Esophagus mucosa (tissue), 1 donor: ENCODE measurements at regions not wholly inside any gene's neighbourhood (a gene's known extent, or its start where the extent isn't known, plus 50 kb on each side); places are given as distances from the start of the nearest gene placed in this dataset.

Source experiments
- ATAC-seq: fragments of 200-7000 bp; cut with Tn5 transposase; one replicate; pipeline ENCODE4 v1.9.1; 2020
- donor health status: DM: yes; HTN: yes; CAD: no.

DNA sequence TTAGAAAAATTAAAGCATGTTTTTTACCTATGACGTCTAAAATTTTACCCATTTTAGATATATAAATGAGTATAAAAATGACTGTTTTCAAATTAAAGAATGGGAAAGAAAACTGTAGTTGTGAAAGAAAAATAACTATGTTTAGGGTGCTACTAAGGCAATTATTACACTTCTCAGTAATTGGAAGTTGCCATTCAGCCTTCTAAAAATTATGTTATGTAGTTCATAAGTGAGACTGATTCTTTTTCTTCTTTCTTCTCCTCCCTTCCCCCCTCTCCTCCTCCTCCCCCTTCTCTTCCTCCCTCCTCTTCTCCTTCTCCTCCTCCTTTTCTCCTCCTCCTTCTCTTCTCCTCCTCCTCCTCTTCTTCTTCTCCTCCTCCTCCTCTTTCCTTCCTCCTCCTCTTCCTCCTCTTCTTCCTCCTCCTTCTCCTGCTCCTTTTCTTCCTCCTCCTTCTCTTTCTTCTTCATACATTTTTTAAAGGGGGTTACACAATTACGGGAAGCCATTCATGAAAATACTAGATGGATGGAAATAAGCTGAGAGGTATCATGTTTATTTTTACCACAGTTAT is 223.6 kb downstream of the CETN3 start:
- ATAC-seq = no peak

DNA sequence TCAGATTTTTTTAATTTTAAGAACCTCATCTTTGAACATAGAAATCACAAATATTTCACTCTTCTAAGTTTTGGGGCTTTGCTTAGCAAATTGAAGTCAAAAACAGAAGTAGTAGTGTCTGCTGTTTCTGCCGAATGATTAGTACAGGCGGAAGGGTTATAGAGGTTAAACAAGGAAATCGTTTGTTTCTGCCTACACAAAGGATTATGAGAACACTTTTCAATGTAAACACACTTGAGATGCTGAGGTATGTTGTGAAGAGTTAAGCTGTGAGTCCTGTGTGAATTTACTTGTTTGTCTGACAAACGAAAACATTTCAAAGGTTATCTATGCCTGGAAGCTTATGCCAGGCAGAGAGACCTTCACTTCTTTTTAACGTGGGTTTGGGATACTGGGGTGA is 224.8 kb downstream of the CETN3 start:
- no peak for ATAC-seq

DNA sequence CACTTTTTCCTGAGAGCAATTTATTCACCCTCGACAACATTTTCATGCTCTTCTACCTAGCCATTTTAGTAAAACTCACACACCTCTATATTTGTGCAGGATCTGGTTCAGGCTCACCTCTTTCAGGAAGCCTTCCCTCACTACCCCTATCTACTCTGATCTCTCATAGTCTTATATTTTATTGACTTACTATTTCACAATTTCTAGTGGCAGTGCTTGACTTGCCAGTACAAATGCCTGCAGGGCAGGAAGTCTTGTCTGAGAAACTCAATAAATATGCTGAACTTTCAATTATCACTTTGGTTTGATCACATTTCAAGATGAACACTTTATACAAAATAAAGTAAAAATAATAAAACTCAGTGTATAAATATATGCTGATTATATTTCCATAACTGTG is 226.8 kb downstream of the CETN3 start:
- ATAC-seq = no peak

DNA sequence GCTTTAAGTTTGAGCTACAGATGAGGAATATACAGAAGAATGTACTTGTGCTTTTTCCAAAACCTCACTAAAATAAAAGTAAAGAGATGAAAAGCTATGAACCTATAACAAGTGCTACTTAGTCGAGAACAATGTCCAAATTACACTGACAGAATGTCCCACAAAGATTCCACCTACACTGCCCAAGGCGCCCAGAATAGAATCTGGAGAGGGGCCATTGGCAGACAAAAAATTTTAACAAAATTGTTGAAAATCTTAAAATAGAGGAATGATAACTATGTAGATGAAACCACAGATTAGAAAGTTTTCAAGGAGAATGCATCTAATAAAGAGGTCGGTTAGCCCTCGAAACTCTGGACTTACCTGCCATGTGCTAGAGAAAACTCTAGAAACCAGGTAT is 235.3 kb downstream of the CETN3 start:
- ATAC-seq = no peak

DNA sequence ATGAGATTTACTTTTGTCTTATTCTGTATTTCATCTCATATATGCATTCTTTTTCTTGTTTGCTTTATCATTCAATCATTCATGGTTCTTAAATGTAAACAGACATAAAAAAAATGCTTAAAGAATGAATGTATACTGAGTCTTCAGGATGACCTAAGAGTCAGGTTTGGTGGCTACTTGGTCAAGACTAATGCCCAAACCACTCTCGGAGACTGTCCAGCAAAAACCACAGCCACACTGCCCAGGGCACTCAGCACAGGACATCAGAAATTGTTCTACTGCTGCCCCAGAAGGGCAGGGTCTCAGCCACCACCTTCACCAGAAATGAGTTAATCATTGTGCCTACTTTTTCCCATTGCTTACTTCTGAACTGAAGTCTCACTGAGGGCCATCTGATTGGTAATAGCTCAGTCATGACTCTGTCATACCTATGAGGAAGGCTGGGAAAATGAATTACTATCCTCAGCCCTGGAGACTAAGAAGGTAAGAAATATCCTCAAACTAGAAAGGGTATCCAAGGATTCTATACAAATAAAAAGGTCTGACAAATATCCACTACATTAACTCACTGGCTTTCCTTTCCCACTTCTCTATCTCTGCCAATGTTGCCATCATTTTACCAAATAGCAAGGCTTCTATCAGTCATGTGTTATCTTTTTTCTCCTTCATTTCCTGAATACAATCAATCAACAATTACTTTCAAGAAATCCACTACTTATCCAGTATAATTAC is 236.1 kb downstream of the CETN3 start:
- no peak for ATAC-seq

DNA sequence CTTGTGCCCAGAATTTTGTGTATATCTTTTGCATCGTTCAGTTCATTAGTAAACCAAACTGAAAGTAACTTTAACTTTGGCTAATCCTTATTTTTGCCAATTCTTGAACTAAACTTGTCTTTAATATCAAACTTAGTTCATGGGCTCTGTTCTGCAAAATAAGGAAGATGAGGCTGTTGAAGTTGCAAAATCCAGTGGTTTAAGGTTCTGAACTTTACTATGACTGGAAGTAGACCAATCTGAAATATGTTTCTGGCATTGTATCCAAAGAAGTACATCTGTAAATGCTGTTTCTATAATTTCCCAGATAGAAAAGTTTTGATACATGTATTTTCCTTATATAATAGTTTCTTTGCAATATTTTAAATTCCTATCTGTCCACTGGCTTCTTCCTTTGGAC is 238.1 kb downstream of the CETN3 start:
- no peak for ATAC-seq

DNA sequence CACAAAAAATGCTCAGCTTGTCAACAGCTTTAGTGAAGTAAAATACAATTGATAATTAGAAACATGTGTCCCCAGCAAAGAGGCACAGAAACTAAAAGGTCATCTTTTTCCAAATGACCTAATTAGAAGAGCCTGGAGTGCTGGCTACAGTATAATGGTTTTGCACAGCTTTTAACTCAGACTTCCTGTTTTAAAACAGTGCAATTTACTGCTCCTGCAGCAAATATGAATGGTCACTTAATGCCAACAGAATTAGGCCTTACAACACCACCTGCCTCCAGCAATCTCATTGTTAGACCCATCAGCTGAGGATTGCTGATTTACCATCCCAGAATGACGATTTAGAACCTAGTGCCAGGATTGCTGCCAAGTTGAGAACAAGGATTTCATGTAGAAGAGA is 239.3 kb downstream of the CETN3 start:
- no peak for ATAC-seq

DNA sequence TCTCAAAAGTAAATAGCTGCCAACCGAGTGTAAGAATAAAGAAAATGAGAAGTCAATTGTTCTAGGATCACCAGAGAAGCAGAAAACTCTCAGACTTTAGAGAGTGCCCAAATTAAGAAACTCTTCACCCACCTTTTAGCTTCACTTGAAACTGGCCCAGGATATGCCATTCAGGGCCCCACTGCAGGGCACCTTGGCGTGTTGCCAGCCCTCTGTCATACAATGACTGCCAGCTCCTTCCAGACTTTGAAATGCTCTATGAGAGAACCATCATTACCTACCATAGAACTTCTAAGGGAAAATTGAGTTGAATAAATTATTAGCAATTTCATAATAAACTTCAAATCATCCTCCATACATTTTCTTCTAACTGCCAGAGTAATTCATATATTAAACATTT is 240.5 kb downstream of the CETN3 start:
- ATAC-seq = no peak

DNA sequence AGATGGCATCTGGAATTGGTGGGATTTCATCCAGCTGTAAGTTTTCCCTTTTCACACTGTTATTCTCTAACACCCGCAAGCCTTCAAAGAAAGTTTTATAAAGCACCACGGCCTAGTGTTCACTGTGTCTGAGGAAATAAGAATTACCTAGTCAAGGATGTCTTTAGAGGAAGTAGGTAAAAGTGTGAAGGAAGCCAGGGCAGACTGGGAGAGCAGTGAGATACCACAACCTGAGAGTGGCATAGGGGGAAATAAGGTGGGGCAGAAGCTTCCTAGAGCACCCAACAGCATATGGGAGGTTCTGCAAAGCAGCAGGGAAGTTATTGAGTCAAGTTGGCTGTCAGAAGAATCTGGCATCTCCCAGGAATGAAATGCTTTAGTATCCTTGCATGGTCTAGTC is 241.2 kb downstream of the CETN3 start:
- no peak for ATAC-seq

DNA sequence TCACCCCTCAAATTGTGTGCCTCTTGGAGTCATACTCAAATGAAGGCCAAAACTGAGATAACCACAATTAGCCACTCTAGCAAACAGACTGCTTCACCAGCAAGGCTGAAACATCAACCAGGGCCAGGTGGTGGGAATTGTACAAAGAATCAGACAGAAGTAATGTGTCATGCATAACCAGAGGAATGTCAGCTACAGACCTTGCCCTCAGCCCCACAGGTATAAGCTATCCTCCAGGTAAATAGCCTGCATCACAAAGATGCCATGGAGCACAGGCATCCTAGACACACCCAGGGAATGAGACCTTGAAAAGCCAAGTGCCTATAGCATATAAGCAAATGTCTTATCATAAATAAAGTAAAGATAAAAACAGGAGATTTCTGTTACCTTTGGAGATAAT is 242.7 kb downstream of the CETN3 start:
- no peak for ATAC-seq

DNA sequence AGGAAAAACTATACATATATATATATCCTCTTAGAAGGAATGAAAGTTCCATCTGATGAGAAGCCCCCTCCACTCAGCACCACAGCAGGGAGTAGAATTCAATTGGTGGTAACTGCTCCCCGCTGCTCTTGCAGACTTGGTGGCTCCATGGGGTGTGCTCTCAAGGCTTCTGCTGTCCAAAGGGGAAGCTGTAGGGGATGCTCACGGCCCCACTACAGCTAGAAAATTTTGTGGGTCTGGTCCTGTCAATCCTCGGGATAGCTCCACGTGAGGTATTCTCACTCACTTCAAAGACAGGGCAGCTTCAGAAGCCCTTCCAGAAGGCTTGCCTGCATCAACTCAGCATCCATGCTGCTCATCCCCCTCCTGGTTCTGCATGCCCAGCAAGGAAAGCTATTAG is 247.2 kb downstream of the CETN3 start:
- no peak for ATAC-seq

DNA sequence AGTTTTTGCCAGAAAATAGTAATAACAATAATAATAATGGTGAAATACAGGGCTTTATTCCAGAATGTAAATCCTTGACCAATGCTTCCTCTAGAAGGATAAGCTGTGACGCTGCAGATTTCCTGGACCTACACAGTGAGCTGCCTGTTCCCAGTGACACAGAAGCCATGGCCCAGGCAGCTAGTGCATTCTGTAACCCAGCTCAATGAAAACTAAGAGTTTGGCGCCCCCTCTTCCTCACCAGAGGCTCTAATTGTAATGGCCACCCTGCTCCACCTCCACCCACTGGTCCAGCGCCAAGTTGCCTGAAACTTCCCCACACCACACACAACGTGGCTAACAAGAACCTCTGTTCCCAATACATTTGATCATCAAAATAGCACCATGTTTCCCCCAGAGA is 248.1 kb downstream of the CETN3 start:
- ATAC-seq = no peak

DNA sequence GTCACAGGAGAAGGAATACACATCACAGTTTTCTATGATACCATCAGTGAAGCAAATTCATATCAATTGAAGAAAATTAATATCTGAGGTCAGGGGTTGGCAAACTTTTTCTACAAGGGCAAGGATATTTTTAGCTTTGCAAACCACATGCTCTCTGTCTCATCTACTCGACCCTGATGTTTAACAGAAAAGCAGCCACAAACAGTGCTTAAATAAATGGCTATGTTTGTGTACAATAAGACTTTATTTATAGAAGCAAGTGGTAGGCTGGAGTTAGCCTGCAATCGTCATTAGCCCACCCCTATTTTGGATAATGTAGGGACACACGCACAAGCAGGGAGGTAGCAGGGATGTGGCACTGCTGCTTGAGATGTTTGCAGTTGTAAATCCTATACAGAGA is 251.4 kb downstream of the CETN3 start:
- no peak for ATAC-seq

DNA sequence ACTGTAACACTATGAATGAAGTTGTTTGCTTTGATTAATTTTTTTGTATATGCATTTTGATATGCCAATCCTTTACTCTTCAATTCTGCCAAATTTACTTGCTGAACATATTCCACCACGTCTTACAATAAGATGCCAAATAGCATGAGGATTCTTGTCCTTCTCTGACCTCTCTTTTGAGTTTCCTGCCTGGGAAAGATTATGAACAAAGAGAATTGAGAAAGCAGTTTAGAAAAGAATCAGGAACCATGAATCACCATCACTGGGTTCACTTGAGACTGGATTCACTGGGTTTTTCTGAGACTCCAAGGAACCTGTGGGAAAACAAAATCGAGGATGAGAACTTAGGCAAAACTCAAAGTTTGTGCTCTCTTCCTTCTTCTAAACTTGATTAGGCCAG is 256.5 kb downstream of the CETN3 start:
- no peak for ATAC-seq

DNA sequence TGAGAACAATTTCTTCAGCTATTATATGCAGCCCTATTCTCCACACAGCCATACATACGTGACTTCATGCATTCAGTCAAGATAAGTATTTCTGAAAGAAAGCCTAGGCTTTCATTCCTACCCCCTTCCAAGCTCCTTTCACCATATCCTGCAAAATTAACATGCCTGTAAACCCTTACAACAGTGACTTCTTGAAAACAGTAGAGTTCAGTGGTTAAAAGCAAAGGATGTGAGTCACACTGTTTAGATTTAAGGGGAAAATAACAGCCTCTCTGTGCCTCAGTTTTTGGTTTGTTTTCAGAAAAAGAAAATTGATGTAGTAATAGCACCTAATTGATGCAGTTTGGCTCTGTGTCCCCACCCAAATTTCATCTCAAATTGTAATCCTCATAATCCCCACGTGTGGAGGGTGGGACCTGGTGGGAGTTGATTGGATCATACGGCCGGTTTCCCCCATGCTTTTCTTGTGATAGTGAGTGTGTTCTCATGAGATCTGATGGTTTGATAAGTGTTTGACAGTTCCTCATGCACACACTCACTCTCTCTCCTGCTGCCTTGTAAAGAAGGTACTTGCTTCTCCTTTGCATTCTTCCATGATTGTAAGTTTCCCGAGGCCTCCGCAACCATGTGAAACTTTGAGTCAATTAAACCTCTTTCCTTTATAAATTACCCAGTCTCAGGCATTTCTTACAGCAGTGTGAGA is 264.8 kb downstream of the CETN3 start:
- ATAC-seq = no peak

DNA sequence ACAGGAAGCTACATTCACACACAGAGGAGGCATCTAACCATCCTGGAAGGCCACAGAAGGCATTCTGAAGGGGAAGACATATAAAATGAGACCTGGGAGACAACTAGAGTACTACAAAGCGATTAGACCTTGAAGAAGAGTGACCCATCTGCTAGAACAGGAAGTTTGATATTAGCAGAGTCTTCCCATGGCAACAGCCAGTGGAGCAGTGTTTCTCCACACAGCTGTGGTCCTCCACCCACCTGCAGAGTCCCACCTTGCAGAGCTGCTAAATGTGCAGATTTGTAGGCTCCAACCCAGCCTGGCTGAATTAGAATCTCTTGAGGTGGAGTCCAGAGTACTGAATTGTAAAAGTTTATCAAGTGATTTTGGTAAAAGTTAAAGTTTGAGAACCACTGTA is 267.0 kb downstream of the CETN3 start:
- ATAC-seq = no peak

DNA sequence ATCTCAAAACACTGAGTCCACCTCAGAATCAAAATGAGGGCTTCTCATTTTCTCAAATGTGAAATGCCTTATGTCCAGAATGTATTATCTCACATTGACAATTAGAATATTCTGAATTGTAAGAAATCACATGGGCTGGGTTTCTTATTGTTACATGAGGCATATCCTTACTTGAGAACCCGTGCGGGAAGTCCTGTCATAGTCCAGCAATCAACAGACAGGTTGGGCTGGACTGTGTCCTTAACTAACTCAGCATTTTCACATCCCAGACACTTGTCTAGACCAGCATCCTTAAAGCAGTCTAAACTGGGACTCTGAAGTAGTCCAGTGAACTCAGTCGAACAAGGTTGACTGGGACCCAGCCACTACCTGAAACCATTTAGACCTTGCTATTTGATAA is 267.6 kb downstream of the CETN3 start:
- no peak for ATAC-seq

DNA sequence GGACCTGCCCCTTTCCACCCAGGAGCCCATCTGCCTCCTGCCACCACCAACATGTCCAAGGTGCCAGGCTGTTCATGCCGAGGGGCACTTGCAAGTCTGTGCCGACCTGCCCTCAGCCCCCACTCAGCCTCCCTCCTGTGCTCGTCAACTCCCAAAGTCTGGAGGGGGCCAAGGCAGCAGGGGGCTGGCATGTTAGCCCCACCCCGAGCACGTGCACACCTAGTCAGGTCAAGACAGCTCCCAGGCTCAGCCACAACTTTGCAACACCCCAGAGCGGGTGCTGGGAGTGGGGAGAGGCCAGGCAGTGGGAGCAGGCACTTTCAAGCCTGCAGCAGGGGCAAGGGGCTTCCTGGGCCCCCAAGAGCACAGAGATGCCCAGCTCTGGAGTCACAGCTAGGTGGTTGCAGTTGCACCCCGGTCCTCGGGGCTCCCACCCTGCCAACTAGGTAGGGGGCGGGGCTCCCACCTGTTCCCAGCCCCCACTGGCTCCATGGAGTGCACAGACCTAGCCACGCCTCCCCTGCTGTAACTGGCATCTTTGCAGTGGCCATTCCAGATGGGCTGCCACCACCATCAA is 272.5 kb downstream of the CETN3 start:
- no peak for ATAC-seq

DNA sequence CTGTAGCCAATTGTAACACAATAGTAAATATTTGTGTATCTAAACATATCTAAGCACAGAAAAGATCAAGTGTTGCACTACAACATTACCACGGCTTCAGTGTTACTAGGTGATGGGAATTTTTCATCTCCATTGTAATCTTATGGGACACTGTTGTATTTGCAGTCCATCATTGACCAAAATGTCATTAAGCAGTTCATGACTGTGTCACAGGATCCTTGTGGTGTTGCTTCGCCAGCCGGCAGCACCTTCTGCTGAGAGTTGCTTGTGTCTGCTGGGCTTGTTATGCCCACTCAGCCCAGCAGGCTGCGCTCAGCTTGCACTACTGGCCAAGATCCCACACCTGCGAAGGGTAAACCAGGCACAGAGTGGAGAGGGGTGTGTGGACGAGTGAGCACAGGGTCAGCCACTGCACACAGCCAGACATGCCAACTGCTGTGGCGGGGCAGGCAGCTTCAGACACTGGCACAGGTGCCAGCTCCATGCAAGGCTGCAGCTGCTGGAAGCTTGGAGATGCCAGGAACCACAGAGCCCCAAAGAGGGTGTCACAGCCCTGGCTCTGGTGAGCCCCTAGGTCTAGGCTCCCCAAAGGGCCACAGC is 273.7 kb downstream of the CETN3 start:
- ATAC-seq = no peak

DNA sequence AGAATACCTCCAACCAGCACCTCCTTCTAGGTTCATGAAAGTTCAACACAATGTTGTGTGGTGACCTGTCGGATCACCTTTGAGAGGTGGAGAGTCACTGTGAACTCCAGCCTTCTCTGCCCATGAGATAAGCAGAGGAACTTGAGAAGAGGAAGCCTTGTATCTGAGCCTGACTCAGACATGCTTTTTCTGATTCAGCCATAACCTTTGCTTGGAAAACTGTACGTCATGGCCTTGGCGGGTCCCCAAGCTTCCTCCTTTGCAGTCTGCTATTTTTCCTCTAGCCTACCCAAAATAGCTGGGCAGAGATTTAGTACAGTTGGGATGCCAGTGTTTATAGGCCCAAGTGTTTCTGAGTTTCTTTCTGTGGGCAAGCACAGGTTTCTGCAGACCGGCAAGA is 274.7 kb downstream of the CETN3 start:
- ATAC-seq = no peak

DNA sequence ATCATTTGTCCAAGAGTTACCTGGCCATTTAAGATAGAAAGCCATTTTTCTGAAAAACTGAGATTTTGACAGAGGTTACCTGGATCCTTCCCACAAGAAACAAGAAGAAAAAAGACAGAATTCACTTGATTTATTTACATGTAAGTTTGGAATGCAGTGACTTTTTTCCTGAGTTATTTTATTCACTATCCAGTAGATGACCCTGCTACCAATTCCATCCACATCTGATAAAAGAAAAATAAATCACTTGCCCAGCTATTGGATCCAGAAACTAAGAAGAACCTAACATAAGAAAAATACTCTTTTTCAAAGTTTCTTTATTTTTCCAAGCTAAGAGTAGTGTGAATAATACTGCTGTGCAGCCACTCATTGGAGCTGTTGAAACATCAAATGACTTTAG is 275.2 kb downstream of the CETN3 start:
- no peak for ATAC-seq

DNA sequence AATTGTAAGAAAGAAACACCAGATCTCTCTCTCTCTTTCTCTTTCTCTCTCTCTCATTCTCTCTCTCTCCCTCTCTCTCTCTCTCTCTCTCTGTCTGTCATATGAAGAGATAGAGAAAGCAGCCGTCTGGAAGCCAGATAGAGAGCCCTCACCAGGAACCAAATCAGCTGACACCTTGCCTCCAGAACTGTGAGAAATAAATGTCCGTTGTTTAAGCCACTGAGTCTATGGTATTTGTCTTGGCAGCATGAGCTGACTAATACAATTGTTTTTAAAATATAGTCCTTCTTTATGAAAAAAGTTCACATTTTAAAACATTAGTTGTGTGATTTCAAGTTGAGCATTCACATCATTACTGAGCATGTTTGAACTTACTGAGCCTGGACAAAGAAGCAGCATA is 275.6 kb downstream of the CETN3 start:
- ATAC-seq = no peak

DNA sequence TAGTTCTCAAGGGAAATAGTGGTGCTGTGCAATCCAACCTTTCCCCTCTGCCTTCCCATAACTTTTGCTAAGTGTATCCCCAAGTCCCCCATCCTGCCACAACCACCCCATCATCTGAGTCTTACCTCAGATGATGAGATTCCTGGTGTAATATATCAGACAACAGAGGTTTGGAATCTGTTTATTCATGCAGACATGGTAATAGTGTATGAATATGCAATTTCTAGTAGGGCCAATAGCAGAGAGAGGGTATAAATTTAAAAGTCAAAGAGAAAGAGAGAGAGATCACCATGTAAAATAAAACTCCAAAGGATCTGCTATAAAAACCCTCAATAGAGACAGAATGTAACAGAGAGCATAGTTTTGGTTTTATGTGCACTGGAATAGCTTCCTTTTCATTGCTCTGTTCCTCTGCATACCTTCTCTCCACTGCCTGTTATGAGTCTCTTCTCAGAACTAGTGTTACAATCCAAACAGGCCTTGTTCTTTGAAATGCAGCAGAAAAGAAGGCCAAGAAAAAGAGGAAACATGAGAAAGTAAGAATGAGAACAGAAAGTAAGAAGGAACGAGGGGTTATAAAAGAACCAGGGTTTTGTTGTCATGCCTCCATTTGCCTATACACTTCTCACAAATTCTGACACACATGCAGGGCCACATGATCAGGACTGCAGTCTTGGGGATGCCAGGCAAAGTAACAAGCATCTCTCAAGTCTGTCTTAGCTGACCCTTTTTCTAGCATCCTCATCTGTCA is 278.0 kb downstream of the CETN3 start:
- no peak for ATAC-seq
